T-helper 22 cell (primary cell): ENCODE measurements at regions not wholly inside any gene's neighbourhood (a gene's known extent, or its start where the extent isn't known, plus 50 kb on each side); places are given as distances from the start of the nearest gene placed in this dataset.

ENCODE experiments used
- DNase-seq: peaks from one replicate; pipeline ENCODE4 v3.0.0-alpha.2; 2020; ENCODE audit warnings: low read depth

- DNase-seq = no peak
Measured at GRCh38 chr13:107573184-107573583, 642.2 kb downstream of the LIG4 start.

GRCh38 chr13:107572156-107572555 is 643.2 kb downstream of the LIG4 start:
- no peak for DNase-seq

- DNase-seq = no peak
Measured at GRCh38 chr13:107568181-107568580, 647.2 kb downstream of the LIG4 start.

GRCh38 chr13:107563099-107563925 is 652.0 kb downstream of the LIG4 start:
- no peak for DNase-seq

GRCh38 chr13:107562203-107562602 is 653.1 kb downstream of the LIG4 start:
- no peak for DNase-seq

- DNase-seq = no peak
Measured at GRCh38 chr13:107554460-107554859, 660.9 kb downstream of the LIG4 start.

- DNase-seq = no peak
Measured at GRCh38 chr13:107553838-107554237, 661.5 kb downstream of the LIG4 start.

- no peak for DNase-seq
Measured at GRCh38 chr13:107551521-107551920, 663.8 kb downstream of the LIG4 start.

- DNase-seq = no peak
Measured at GRCh38 chr13:107548338-107548737, 667.0 kb downstream of the LIG4 start.

- DNase-seq = no peak
Measured at GRCh38 chr13:107545946-107546502, 669.3 kb downstream of the LIG4 start.

- DNase-seq = no peak
Measured at GRCh38 chr13:107534548-107534947, 680.8 kb downstream of the LIG4 start.

GRCh38 chr13:107531816-107532215 is 683.5 kb downstream of the LIG4 start:
- DNase-seq = no peak

- DNase-seq = no peak
Measured at GRCh38 chr13:107531180-107531579, 684.2 kb downstream of the LIG4 start.

GRCh38 chr13:107529035-107529434 is 686.3 kb downstream of the LIG4 start:
- DNase-seq = no peak

- DNase-seq = no peak
Measured at GRCh38 chr13:107518780-107519179, 696.6 kb downstream of the LIG4 start.

GRCh38 chr13:107518292-107518691 is 697.0 kb downstream of the LIG4 start:
- no peak for DNase-seq

- DNase-seq = no peak
Measured at GRCh38 chr13:107516517-107516916, 698.8 kb downstream of the LIG4 start.

- DNase-seq = no peak
Measured at GRCh38 chr13:107512551-107512950, 702.8 kb downstream of the LIG4 start.

- DNase-seq = no peak
Measured at GRCh38 chr13:107497661-107498060, 717.7 kb downstream of the LIG4 start.

- DNase-seq = no peak
Measured at GRCh38 chr13:107493266-107493665, 722.1 kb downstream of the LIG4 start.

- DNase-seq = no peak
Measured at GRCh38 chr13:107482688-107483087, 732.6 kb downstream of the LIG4 start.

- DNase-seq = no peak
Measured at GRCh38 chr13:107480130-107480529, 735.2 kb downstream of the LIG4 start.

GRCh38 chr13:107477772-107478379 is 737.5 kb downstream of the LIG4 start:
- no peak for DNase-seq
